ENCODE measurements at regions not wholly inside any gene's neighbourhood (a gene's known extent, or its start where the extent isn't known, plus 50 kb on each side); places are given as distances from the start of the nearest gene placed in this dataset.

DNA sequence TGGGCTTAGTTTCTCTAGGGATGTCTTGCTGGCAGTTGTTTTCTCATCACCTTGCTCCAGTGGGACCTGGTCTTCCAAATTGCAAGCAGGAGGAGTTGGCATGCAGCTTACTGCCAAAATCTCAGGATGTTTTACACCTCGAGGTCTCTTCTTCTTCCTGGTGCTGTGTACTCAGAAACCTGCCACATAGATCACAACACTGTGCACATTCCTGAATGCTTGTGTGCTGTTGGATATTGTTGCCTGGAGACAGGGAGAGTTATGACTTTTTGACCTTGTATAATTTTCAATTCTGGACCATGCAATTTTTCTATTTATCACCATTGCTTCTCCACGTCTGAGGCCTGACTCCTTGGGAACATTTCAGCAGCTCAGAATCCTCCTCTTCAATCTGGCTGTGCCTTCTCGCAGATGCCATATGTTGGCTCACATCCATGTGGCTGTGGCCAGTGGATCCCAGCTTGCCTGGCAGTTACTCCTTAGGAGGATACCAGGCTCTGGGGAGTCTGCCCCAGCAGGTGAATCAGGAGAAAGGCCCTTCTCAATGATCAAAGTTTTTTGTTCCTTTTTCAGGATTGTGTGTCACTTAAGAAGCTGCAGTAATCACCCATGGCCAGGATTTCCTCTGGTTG lies 489.3 kb downstream of the TSN start:
- Histone ChIP-seq H4K20me1 (ENCODE audit: control insufficient read depth, insufficient read depth, low read length, poor library complexity, severe bottlenecking) (no peaks in the 10 kb centered on the region), H3K27me3 (replicated peaks in 1 of 4; ENCODE audit: control extremely low read depth in 1 of 4, control insufficient read depth in 3 of 4, insufficient read depth in 4 of 4, low read length in 3 of 4) (no peaks in the 10 kb centered on the region), H3K4me2 (replicated peaks; ENCODE audit: low read depth, low read length, poor library complexity, severe bottlenecking) (no peak overlapping the region), H3K4me3 (ENCODE audit: control extremely low read depth in 1 of 5, extremely low read depth in 1 of 5, insufficient read depth in 1 of 5, low read depth in 2 of 5, low read length in 4 of 5) (no peak overlapping the region), H3K79me2 (ENCODE audit: control insufficient read depth, insufficient read depth, low read length) (no peaks in the 10 kb centered on the region), H3K9me3 (ENCODE audit: control extremely low read depth in 1 of 3, control insufficient read depth in 2 of 3, insufficient read depth in 1 of 3, low read length in 2 of 3) (no peaks in the 10 kb centered on the region), H3K36me3 (replicated peaks in 1 of 2; ENCODE audit: control extremely low read depth in 1 of 2, control insufficient read depth in 1 of 2, extremely low read depth in 1 of 2, insufficient read depth in 2 of 2, low read length in 1 of 2) (no peaks in the 10 kb centered on the region), H2AFZ (ENCODE audit: insufficient read depth, low read depth, low read length, poor library complexity, severe bottlenecking) (no peak overlapping the region), H3K27ac (ENCODE audit: low read length in 2 of 2) (no peak overlapping the region), H3K4me1 (ENCODE audit: control insufficient read depth in 2 of 2, insufficient read depth in 2 of 2, low read length in 2 of 2) (no peaks in the 10 kb centered on the region), H3K9ac (ENCODE audit: low read length) (no peak overlapping the region)
- no peak for DNase-seq
- Mint-ChIP-seq H3K27ac (no peak overlapping the region), H3K27me3 (peaks cover 4% of the 10 kb centered on the region), H3K4me1 (no peaks in the 10 kb centered on the region), H3K4me3 (no peak overlapping the region), H3K9me3 (ENCODE audit: insufficient read depth) (no peaks in the 10 kb centered on the region)
- no peak for ATAC-seq (ENCODE audit: low read depth)
- TF ChIP-seq, protein P1, sequence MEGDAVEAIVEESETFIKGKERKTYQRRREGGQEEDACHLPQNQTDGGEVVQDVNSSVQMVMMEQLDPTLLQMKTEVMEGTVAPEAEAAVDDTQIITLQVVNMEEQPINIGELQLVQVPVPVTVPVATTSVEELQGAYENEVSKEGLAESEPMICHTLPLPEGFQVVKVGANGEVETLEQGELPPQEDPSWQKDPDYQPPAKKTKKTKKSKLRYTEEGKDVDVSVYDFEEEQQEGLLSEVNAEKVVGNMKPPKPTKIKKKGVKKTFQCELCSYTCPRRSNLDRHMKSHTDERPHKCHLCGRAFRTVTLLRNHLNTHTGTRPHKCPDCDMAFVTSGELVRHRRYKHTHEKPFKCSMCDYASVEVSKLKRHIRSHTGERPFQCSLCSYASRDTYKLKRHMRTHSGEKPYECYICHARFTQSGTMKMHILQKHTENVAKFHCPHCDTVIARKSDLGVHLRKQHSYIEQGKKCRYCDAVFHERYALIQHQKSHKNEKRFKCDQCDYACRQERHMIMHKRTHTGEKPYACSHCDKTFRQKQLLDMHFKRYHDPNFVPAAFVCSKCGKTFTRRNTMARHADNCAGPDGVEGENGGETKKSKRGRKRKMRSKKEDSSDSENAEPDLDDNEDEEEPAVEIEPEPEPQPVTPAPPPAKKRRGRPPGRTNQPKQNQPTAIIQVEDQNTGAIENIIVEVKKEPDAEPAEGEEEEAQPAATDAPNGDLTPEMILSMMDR (IDR thresholded peaks at IDR 0.05), result no peak
- no peak for TF ChIP-seq EZH2 (IDR thresholded peaks at IDR 0.05; ENCODE audit: borderline replicate concordance, insufficient read depth, low read depth, low read length, poor library complexity, severe bottlenecking)
- ChIA-PET CTCF (no interaction called here), POLR2A (no interaction called here)
- WGBS (ENCODE audit: insufficient coverage), result 82% methylated on average over 2 of the region's 3 CpGs
- intact Hi-C loops (cut with micrococcal nuclease), result no loop called here

DNA sequence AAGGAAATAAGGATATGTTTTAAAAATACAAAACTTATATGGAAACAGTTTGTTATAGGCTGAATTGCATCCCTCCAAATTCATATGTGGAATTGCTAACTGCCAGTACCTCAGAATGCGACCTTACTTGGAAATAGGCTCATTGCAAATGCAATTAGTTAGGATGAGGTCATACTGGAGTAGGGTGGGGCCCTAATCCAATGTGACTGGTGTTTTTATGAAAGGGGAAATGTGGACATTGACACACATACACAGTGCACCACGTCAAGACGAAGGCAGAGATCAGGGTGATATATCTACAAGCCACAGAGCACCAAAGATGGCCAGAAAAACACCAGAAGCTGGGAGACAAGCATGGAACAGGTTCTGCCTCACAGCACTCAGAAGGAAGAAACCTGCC lies 494.2 kb downstream of the TSN start:
- ATAC-seq (ENCODE audit: low read depth), result no peak
- H3K79me2 ChIP-seq (ENCODE audit: control insufficient read depth, insufficient read depth, low read length), result no peaks in the 10 kb centered on the region

More for the DNA sequence above, 494.2 kb downstream of the TSN start:
- Mint-ChIP-seq H3K4me3 (no peak overlapping the region), H3K27me3 (peaks cover 4% of the 10 kb centered on the region), H3K9me3 (ENCODE audit: insufficient read depth) (no peaks in the 10 kb centered on the region), H3K27ac (no peak overlapping the region), H3K4me1 (no peaks in the 10 kb centered on the region)
- intact Hi-C loops (cut with micrococcal nuclease), result no loop called here
- no peaks in the 10 kb centered on the region for H3K27me3 ChIP-seq (replicated peaks in 1 of 4; ENCODE audit: control extremely low read depth in 1 of 4, control insufficient read depth in 3 of 4, insufficient read depth in 4 of 4, low read length in 3 of 4)
- H3K4me3 ChIP-seq (ENCODE audit: control extremely low read depth in 1 of 5, extremely low read depth in 1 of 5, insufficient read depth in 1 of 5, low read depth in 2 of 5, low read length in 4 of 5), result no peak overlapping the region
- no peaks in the 10 kb centered on the region for H4K20me1 ChIP-seq (ENCODE audit: control insufficient read depth, insufficient read depth, low read length, poor library complexity, severe bottlenecking)
- H3K9me3 ChIP-seq (ENCODE audit: control extremely low read depth in 1 of 3, control insufficient read depth in 2 of 3, insufficient read depth in 1 of 3, low read length in 2 of 3), result no peaks in the 10 kb centered on the region
- POLR2A ChIA-PET, result no interaction called here
- WGBS (ENCODE audit: insufficient coverage), result no CpG with 5 or more reads among the region's 3 CpGs
- no peak overlapping the region for H2AFZ ChIP-seq (ENCODE audit: insufficient read depth, low read depth, low read length, poor library complexity, severe bottlenecking)
- no peak overlapping the region for H3K9ac ChIP-seq (ENCODE audit: low read length)
- no peak overlapping the region for H3K4me2 ChIP-seq (replicated peaks; ENCODE audit: low read depth, low read length, poor library complexity, severe bottlenecking)
- no peaks in the 10 kb centered on the region for H3K4me1 ChIP-seq (ENCODE audit: control insufficient read depth in 2 of 2, insufficient read depth in 2 of 2, low read length in 2 of 2)
- no peak overlapping the region for H3K27ac ChIP-seq (ENCODE audit: low read length in 2 of 2)
- CTCF ChIA-PET, result no interaction called here
- H3K36me3 ChIP-seq (replicated peaks in 1 of 2; ENCODE audit: control extremely low read depth in 1 of 2, control insufficient read depth in 1 of 2, extremely low read depth in 1 of 2, insufficient read depth in 2 of 2, low read length in 1 of 2), result no peaks in the 10 kb centered on the region
- TF ChIP-seq, protein P1 (IDR thresholded peaks at IDR 0.05), result no peak
- no peak for TF ChIP-seq EZH2 (IDR thresholded peaks at IDR 0.05; ENCODE audit: borderline replicate concordance, insufficient read depth, low read depth, low read length, poor library complexity, severe bottlenecking)
- no peak for DNase-seq
